BLaER1 (cell line): ENCODE measurements at regions not wholly inside any gene's neighbourhood (a gene's known extent, or its start where the extent isn't known, plus 50 kb on each side); places are given as distances from the start of the nearest gene placed in this dataset.

Experiments used
- H3K27ac ChIP-seq: shearing (Covaris generic); formaldehyde crosslinking; 2 replicates; pipeline ENCODE4 v1.8.1; 2022
- H3K27me3 ChIP-seq: shearing (Covaris generic); formaldehyde crosslinking; 2 replicates; pipeline ENCODE4 v1.8.1; 2022
- H3K36me3 ChIP-seq: shearing (Covaris generic); formaldehyde crosslinking; 2 replicates; pipeline ENCODE4 v1.8.1; 2022
- H3K4me1 ChIP-seq: shearing (Covaris generic); formaldehyde crosslinking; 2 replicates; pipeline ENCODE4 v1.8.1; 2022
- H3K4me2 ChIP-seq: shearing (Covaris generic); formaldehyde crosslinking; 2 replicates; pipeline ENCODE4 v1.8.1; 2022
- H3K4me3 ChIP-seq: shearing (Covaris generic); formaldehyde crosslinking; 2 replicates; pipeline ENCODE4 v1.8.1; 2022
- H3K9ac ChIP-seq: shearing (Covaris generic); formaldehyde crosslinking; 2 replicates; pipeline ENCODE4 v1.8.1; 2022
- H3K9me3 ChIP-seq: shearing (Covaris generic); formaldehyde crosslinking; 2 replicates; pipeline ENCODE4 v1.8.1; 2022
- H4K20me1 ChIP-seq: shearing (Covaris generic); formaldehyde crosslinking; 2 replicates; pipeline ENCODE4 v1.8.1; 2022
- Cebpa-rat ChIP-seq: shearing (Covaris generic); IDR thresholded peaks from 2 replicates; pipeline ENCODE4 v1.8.1; 2022

DNA sequence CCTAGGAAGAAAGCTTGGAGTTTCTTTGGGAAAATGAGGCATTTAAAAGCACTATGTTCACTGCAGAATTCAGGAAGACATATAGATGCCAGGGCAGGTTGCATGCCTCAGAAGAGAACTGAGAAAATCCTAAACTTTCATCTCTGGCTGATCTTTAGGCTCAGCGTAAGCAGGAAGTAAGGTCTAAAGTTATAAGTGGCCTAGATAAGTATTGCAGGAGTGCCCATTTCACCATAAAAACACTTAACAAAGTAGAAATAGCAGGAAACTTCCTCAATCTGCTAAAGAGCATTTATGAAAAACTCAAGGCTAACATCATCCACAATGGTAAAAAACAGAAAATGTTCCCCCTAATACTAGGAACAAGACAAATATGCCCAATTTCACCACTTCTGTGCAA lies 320.3 kb downstream of the BMP2 start:
- H3K27me3 ChIP-seq = no peaks in the 10 kb centered on the region
- no peaks in the 10 kb centered on the region for H4K20me1 ChIP-seq
- H3K4me3 ChIP-seq = no peak overlapping the region
- no peak overlapping the region for H3K9ac ChIP-seq
- H3K4me2 ChIP-seq = no peak overlapping the region
- TF ChIP-seq Cebpa-rat = no peak
- no peak overlapping the region for H3K27ac ChIP-seq
- no peaks in the 10 kb centered on the region for H3K36me3 ChIP-seq
- H3K4me1 ChIP-seq = no peaks in the 10 kb centered on the region
- no peaks in the 10 kb centered on the region for H3K9me3 ChIP-seq

DNA sequence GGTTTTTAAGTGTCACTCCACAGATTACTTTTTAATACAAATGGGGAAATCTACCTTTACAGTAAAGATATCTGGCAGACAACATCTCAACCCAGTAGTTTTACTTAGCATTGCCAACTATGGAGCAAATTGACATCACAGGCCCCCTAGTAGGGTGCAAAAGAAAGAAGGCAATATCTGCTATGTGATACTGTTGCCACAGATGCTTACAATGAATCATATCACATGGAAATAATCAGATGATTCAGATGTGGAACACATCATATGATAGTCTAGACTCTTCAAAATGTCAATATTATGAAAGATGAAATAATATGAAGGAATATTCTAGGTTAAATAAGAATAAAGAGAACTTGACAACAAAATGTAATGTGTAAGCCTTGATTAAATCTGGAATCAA lies 322.5 kb downstream of the BMP2 start:
- H3K27ac ChIP-seq = no peak overlapping the region
- no peaks in the 10 kb centered on the region for H3K27me3 ChIP-seq
- H4K20me1 ChIP-seq = no peaks in the 10 kb centered on the region
- H3K9me3 ChIP-seq = no peaks in the 10 kb centered on the region
- H3K36me3 ChIP-seq = no peaks in the 10 kb centered on the region
- TF ChIP-seq Cebpa-rat = no peak
- H3K4me2 ChIP-seq = no peak overlapping the region
- no peak overlapping the region for H3K4me3 ChIP-seq
- no peaks in the 10 kb centered on the region for H3K4me1 ChIP-seq
- no peak overlapping the region for H3K9ac ChIP-seq

- H3K36me3 ChIP-seq = no peaks in the 10 kb centered on the region
- no peak overlapping the region for H3K4me3 ChIP-seq
- no peak overlapping the region for H3K4me2 ChIP-seq
- no peak for TF ChIP-seq Cebpa-rat
- H3K9ac ChIP-seq = no peak overlapping the region
- H4K20me1 ChIP-seq = no peaks in the 10 kb centered on the region
- H3K27me3 ChIP-seq = no peaks in the 10 kb centered on the region
- no peak overlapping the region for H3K27ac ChIP-seq
- no peaks in the 10 kb centered on the region for H3K4me1 ChIP-seq
- no peaks in the 10 kb centered on the region for H3K9me3 ChIP-seq
Observed at GRCh38 chr20:7090811-7091210, 323.3 kb downstream of the BMP2 start.

DNA sequence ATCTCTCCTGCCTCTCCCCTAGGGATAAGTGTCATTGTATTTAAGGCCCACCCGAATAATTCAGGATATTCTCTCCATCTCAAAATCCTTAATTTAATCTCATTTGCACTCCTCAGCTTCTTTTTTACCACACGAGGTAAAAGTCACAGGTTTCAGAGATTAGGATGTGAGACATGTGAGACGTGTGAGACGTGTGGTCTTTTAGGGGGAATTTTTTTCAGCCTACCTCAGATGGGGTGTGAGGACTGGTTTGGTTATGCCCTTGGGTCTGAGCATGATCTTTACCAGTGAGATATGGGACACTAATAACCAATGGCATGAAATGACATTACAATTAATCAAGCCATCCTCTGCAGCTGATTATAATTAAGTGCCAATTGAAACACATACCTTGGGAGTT lies 324.2 kb downstream of the BMP2 start:
- TF ChIP-seq Cebpa-rat = no peak
- H3K27ac ChIP-seq = no peak overlapping the region
- no peak overlapping the region for H3K4me3 ChIP-seq
- no peak overlapping the region for H3K4me2 ChIP-seq
- H4K20me1 ChIP-seq = no peaks in the 10 kb centered on the region
- no peaks in the 10 kb centered on the region for H3K27me3 ChIP-seq
- no peak overlapping the region for H3K9ac ChIP-seq
- no peaks in the 10 kb centered on the region for H3K36me3 ChIP-seq
- H3K4me1 ChIP-seq = no peaks in the 10 kb centered on the region
- H3K9me3 ChIP-seq = no peaks in the 10 kb centered on the region

DNA sequence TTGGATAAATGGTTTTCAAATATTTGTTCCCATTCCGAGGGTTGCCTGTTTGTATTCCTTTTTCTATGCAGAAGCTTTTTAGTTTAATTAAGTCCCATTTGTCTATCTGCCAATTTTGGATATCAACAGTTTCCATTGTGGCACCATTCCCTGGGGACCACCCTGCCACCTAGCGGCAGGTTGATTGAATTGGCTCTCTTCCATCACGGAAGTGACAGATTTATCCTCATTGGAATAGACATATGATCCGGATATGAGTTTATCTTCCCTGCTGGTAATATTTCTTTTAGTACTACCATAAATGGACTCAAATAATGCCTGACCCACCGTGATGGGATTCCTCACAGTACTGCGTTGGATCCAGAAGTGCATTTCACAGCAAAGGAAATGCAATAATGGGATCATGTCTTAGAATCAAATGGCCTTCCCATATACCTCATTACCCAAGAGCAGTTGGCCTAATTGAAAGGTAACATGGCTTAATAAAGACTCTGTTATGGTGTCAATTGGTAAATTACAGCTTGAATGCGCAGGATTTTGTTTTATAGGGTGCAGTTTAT lies 327.0 kb downstream of the BMP2 start:
- no peaks in the 10 kb centered on the region for H3K27me3 ChIP-seq
- no peaks in the 10 kb centered on the region for H3K4me1 ChIP-seq
- H3K27ac ChIP-seq = no peak overlapping the region
- TF ChIP-seq Cebpa-rat = no peak
- no peaks in the 10 kb centered on the region for H4K20me1 ChIP-seq
- H3K4me2 ChIP-seq = no peak overlapping the region
- H3K9me3 ChIP-seq = peaks cover 9% of the 10 kb centered on the region; the same call in 1 of the 2 replicates
- H3K4me3 ChIP-seq = no peak overlapping the region
- no peak overlapping the region for H3K9ac ChIP-seq
- H3K36me3 ChIP-seq = no peaks in the 10 kb centered on the region

DNA sequence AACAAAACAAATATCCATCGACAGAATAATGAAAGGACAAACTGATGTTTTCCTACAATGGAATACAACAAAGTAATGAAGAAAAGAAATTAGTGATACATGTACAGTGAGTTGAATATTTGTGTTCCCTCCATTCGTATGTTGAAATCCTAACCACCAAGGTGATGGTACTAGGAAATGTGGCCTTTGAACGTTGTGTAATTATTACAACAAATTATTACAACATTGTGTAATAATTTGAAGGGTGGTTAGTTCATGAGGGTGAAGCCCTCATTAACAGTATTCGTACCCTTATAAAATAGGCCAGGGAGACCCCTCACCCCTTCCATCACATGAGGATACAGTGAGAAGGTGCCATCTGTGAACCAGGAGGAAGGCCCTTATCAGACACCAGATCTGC lies 339.4 kb downstream of the BMP2 start:
- Histone ChIP-seq H3K4me2 (no peak overlapping the region), H4K20me1 (no peaks in the 10 kb centered on the region), H3K4me1 (no peaks in the 10 kb centered on the region), H3K4me3 (no peak overlapping the region), H3K36me3 (no peaks in the 10 kb centered on the region), H3K9me3 (no peaks in the 10 kb centered on the region), H3K27me3 (no peaks in the 10 kb centered on the region), H3K9ac (no peak overlapping the region), H3K27ac (no peak overlapping the region)
- TF ChIP-seq Cebpa-rat = no peak

DNA sequence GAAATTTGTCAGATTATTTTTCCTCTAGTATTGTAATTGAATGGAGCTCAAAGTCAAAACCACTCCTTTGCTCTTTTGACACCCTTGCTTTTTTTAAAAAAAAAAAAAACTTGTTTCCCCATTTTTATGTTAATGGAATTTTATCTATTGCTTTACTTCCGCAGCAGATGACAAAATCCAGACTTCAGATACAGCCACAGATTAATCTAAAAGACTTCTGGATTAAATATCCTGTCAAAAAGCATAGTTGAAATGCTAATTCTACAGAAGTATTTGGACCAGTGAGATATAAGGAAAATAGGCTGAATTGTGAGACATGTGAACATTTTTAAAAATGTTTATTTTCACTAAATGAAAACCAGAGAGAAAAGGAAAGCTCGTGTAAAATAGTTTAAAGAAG lies 341.4 kb downstream of the BMP2 start:
- no peak overlapping the region for H3K9ac ChIP-seq
- no peak overlapping the region for H3K4me2 ChIP-seq
- H3K36me3 ChIP-seq = no peaks in the 10 kb centered on the region

DNA sequence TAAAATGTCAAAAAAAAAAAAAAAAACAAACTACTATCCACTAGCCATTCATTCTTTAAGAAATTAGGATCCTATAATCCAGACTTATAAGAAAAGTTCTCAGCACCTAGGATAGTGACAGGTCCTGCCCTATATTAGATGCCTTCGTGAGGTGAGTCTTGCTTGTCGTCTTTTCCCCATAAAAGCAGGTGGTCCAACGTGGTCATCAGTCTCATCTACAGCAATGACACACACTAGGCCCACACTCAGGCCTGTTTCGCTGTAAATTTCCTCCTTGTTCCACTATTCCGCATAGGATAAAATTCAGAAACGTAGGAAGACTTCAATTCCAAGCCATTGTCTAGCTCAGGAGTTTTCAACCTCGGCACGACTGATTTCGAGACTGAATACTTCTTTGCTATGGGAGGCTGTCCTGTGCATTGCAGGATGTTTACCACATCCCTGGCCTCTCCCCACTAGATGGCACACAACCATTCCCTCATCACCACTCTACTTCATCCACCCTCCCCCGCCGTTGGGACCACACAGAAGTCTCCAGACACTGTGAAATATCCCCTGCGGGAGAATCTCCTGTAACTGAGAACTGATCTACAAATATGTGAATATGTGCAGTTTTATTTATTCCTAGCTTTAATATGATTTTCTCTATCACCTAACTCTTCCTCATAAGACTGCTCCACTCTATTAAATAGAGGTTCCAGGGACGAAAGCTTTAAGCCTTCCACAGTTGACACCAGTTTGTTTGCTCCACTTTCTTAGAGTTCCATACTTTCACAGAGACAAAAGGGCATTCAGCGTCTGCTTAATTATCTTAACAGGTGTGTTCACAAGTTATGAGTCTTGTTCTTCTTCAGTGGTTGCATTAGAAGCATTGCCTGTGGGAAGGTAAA lies 346.3 kb downstream of the BMP2 start:
- Histone ChIP-seq H3K4me3 (no peak overlapping the region), H3K4me2 (no peak overlapping the region)

More for the DNA sequence above, 341.4 kb downstream of the BMP2 start:
- no peak for TF ChIP-seq Cebpa-rat
- Histone ChIP-seq H3K4me1 (no peaks in the 10 kb centered on the region), H3K9me3 (no peaks in the 10 kb centered on the region), H4K20me1 (no peaks in the 10 kb centered on the region), H3K27me3 (no peaks in the 10 kb centered on the region), H3K27ac (no peak overlapping the region), H3K4me3 (no peak overlapping the region)

DNA sequence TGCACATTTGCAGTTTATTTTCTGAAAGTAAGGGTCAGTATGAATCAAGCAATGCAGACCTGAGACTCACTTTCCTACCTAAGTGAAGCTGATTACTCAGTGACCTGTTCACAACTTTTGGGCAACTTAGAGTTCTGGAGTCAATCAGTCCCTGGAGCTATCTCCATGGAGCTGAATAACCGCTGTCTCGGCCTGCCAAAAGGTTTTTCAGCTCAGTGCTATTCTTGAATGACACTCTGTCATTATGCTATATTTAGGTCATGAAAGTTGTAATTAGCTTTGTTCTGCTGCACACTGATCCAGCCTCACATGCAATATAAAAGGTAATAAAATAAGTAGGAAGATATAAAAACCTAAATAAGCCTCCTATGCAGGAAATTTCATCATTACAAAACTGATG lies 356.0 kb downstream of the BMP2 start:
- H4K20me1 ChIP-seq = no peaks in the 10 kb centered on the region
- no peaks in the 10 kb centered on the region for H3K36me3 ChIP-seq
- no peak overlapping the region for H3K27ac ChIP-seq
- no peaks in the 10 kb centered on the region for H3K4me1 ChIP-seq
- H3K4me2 ChIP-seq = no peak overlapping the region
- H3K9me3 ChIP-seq = no peaks in the 10 kb centered on the region
- no peak overlapping the region for H3K9ac ChIP-seq
- no peaks in the 10 kb centered on the region for H3K27me3 ChIP-seq
- TF ChIP-seq Cebpa-rat = no peak
- no peak overlapping the region for H3K4me3 ChIP-seq

More for the DNA sequence above, 346.3 kb downstream of the BMP2 start:
- Histone ChIP-seq H3K27ac (no peak overlapping the region), H3K27me3 (no peaks in the 10 kb centered on the region), H4K20me1 (no peaks in the 10 kb centered on the region), H3K9ac (no peak overlapping the region), H3K36me3 (no peaks in the 10 kb centered on the region), H3K9me3 (no peaks in the 10 kb centered on the region), H3K4me1 (no peaks in the 10 kb centered on the region)
- TF ChIP-seq Cebpa-rat = no peak

DNA sequence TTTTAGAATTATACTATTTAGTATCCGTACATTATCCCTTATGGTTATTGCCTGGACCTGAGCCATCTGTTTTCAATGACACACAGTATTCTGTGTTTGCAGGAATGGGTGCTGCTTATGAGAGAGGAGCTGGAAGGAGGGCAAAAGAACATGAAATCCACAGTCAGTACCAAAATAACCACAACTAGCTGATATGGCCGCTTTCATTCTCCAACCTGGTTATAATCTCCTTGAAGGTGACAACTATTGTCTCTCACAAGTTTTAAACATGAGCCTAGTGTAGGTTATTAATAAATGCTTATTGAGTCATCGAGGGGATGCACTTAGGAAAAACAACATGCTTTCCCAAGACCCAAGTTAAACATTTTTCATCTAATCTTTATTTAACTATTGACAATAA lies 356.6 kb downstream of the BMP2 start:
- Histone ChIP-seq H3K27me3 (no peaks in the 10 kb centered on the region), H3K27ac (no peak overlapping the region), H3K4me1 (no peaks in the 10 kb centered on the region), H3K36me3 (no peaks in the 10 kb centered on the region), H3K4me2 (no peak overlapping the region), H3K4me3 (no peak overlapping the region), H4K20me1 (no peaks in the 10 kb centered on the region), H3K9ac (no peak overlapping the region), H3K9me3 (no peaks in the 10 kb centered on the region)
- no peak for TF ChIP-seq Cebpa-rat
